Ramos (cell line): ENCODE measurements at regions not wholly inside any gene's neighbourhood (a gene's known extent, or its start where the extent isn't known, plus 50 kb on each side); places are given as distances from the start of the nearest gene placed in this dataset.

ENCODE experiments used
- in situ Hi-C: fragments of 300-500 bp; cut with MboI; formaldehyde crosslinking; loops from one replicate; pipeline ENCODE4 v1.14.3; 2022; ENCODE audit warnings: low sequenced_read_pairs; ENCODE audit not compliant: unreplicated experiment

- in situ Hi-C loops = no loop called here
These were observed 383.9 kb upstream of the MMS22L start for GRCh38 chr6:97666889-97667288.

- in situ Hi-C loops = no loop called here
These were observed 385.7 kb upstream of the MMS22L start for GRCh38 chr6:97668716-97669115.

- in situ Hi-C loops = no loop called here
These were observed 386.4 kb upstream of the MMS22L start for GRCh38 chr6:97669191-97670031.

GRCh38 chr6:97674802-97675201, 391.8 kb upstream of the MMS22L start:
- in situ Hi-C loops = no loop called here

- in situ Hi-C loops = no loop called here
These were observed 394.6 kb upstream of the MMS22L start for GRCh38 chr6:97677626-97678025.

GRCh38 chr6:97687916-97688315, 404.9 kb upstream of the MMS22L start:
- in situ Hi-C loops = no loop called here

GRCh38 chr6:97689078-97689754, 406.2 kb upstream of the MMS22L start:
- in situ Hi-C loops = no loop called here

- in situ Hi-C loops = no loop called here
These were observed 414.4 kb upstream of the MMS22L start for GRCh38 chr6:97697456-97697855.

GRCh38 chr6:97701801-97702200, 418.8 kb upstream of the MMS22L start:
- in situ Hi-C loops = no loop called here

GRCh38 chr6:97702248-97702647, 419.2 kb upstream of the MMS22L start:
- in situ Hi-C loops = no loop called here

- in situ Hi-C loops = no loop called here
These were observed 420.6 kb upstream of the MMS22L start for GRCh38 chr6:97703661-97704060.

GRCh38 chr6:97705568-97705967, 422.6 kb upstream of the MMS22L start:
- in situ Hi-C loops = no loop called here

GRCh38 chr6:97712751-97713150, 429.7 kb upstream of the MMS22L start:
- in situ Hi-C loops = no loop called here

- in situ Hi-C loops = no loop called here
These were observed 431.8 kb upstream of the MMS22L start for GRCh38 chr6:97714772-97715171.

- in situ Hi-C loops = no loop called here
These were observed 434.1 kb upstream of the MMS22L start for GRCh38 chr6:97717086-97717485.

GRCh38 chr6:97726378-97726777, 443.4 kb upstream of the MMS22L start:
- in situ Hi-C loops = no loop called here

GRCh38 chr6:97732045-97732444, 449.0 kb upstream of the MMS22L start:
- in situ Hi-C loops = no loop called here

GRCh38 chr6:97757575-97757974, 474.6 kb upstream of the MMS22L start:
- in situ Hi-C loops = no loop called here

GRCh38 chr6:97765461-97765860, 482.4 kb upstream of the MMS22L start:
- in situ Hi-C loops = no loop called here

GRCh38 chr6:97771372-97771771, 488.4 kb upstream of the MMS22L start:
- in situ Hi-C loops = no loop called here

GRCh38 chr6:97775012-97775411, 492.0 kb upstream of the MMS22L start:
- in situ Hi-C loops = no loop called here
